ENCODE measurements at regions not wholly inside any gene's neighbourhood (a gene's known extent, or its start where the extent isn't known, plus 50 kb on each side); places are given as distances from the start of the nearest gene placed in this dataset.

DNA sequence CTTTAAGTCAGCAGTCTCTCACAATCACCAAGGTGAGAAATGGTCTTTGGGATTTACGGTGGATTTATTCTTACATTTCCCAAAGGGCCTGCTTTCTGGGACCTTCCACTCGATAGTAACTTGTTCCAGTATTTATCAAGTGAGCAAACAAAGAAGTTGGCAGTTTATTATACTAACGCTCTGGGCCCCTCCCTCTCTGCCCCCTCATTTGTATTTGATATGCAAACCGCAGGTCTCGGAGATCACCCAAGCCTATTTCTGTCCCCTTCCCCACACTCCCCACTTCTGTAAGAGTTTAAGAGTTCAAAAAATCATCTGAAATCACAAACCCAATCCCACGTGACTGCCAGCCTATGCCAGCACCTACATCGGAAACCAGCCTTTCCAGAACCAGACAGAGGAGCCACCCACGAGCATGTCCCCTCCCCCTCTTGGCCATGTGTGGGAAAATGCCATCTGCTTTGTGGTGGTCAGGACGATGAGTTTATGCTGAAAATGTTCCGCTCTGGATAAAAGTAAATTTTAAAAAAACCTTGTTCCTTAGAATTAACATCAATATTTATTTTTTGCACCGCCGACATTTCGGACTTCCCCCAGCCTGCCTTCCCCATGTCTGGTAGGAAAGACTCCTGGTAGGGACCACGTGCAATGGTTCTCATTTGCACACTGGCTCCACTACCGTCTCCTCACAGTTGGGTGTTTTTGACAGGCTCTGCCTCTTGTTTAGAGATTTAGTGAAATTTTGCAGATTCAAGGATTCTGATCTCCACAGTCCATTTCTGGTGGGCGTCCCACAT, 281.0 kb downstream of the TFAP2C start:
- TF ChIP-seq, protein P1, sequence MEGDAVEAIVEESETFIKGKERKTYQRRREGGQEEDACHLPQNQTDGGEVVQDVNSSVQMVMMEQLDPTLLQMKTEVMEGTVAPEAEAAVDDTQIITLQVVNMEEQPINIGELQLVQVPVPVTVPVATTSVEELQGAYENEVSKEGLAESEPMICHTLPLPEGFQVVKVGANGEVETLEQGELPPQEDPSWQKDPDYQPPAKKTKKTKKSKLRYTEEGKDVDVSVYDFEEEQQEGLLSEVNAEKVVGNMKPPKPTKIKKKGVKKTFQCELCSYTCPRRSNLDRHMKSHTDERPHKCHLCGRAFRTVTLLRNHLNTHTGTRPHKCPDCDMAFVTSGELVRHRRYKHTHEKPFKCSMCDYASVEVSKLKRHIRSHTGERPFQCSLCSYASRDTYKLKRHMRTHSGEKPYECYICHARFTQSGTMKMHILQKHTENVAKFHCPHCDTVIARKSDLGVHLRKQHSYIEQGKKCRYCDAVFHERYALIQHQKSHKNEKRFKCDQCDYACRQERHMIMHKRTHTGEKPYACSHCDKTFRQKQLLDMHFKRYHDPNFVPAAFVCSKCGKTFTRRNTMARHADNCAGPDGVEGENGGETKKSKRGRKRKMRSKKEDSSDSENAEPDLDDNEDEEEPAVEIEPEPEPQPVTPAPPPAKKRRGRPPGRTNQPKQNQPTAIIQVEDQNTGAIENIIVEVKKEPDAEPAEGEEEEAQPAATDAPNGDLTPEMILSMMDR (IDR thresholded peaks at IDR 0.05): no peak
- no peak for TF ChIP-seq POLR2A (IDR thresholded peaks at IDR 0.05)
- no peak for TF ChIP-seq POLR2AphosphoS5 (IDR thresholded peaks at IDR 0.05)
